Thoracic aorta (tissue), 2 donors: ENCODE measurements at regions not wholly inside any gene's neighbourhood (a gene's known extent, or its start where the extent isn't known, plus 50 kb on each side); places are given as distances from the start of the nearest gene placed in this dataset.
"Not testable (repeated sequence)": the region's sequence is repeated elsewhere in the genome, so short reads cannot be mapped to it uniquely, and the experiment has no call there.

ENCODE experiments used
- ATAC-seq: fragments of 150-250 bp; one replicate; pipeline ENCODE4 v1.8.0; 2017; ENCODE audit warnings: low read depth; ENCODE audit not compliant: insufficient number of reproducible peaks, low FRiP score
- DNase-seq: peaks from one replicate; pipeline ENCODE4 v3.0.0-alpha.2; 2020; ENCODE audit warnings: low spot score
- H3K27ac ChIP-seq, 2 donors: fragments of 200-600 bp; sonication (generic); 1 replicate in 1 of 2; 2 replicates in 1 of 2; pipeline ENCODE4 v1.5.1; 2016; ENCODE audit warnings: mild to moderate bottlenecking in 2 of 2, moderate library complexity in 2 of 2
- H3K27me3 ChIP-seq: fragments of 200-600 bp; sonication (generic); replicated peaks from 2 replicates; pipeline ENCODE4 v1.6.0; 2016; ENCODE audit warnings: mild to moderate bottlenecking; ENCODE audit not compliant: insufficient read depth
- H3K36me3 ChIP-seq: fragments of 200-600 bp; sonication (generic); one replicate; pipeline ENCODE4 v1.5.1; 2016
- H3K4me1 ChIP-seq, 2 donors: fragments of 200-600 bp; sonication (generic); 1 replicate in 1 of 2; 2 replicates in 1 of 2; pipeline versions ENCODE4 v1.5.1 to v1.6.0; 2016; ENCODE audit warnings: low read depth in 2 of 2, mild to moderate bottlenecking in 1 of 2; ENCODE audit not compliant: control insufficient read depth in 1 of 2
- H3K4me3 ChIP-seq: fragments of 200-600 bp; sonication (generic); 2 replicates; pipeline ENCODE4 v1.5.1; 2016; ENCODE audit warnings: mild to moderate bottlenecking
- H3K9me3 ChIP-seq: fragments of 200-600 bp; sonication (generic); 2 replicates; pipeline ENCODE4 v1.5.1; 2016
- TF ChIP-seq, protein P1 (sequence below): fragments of 200-600 bp; sonication (generic); IDR thresholded peaks from one replicate; pipeline ENCODE4 v1.5.1; 2019; ENCODE audit warnings: antibody characterized with exemption

DNA sequence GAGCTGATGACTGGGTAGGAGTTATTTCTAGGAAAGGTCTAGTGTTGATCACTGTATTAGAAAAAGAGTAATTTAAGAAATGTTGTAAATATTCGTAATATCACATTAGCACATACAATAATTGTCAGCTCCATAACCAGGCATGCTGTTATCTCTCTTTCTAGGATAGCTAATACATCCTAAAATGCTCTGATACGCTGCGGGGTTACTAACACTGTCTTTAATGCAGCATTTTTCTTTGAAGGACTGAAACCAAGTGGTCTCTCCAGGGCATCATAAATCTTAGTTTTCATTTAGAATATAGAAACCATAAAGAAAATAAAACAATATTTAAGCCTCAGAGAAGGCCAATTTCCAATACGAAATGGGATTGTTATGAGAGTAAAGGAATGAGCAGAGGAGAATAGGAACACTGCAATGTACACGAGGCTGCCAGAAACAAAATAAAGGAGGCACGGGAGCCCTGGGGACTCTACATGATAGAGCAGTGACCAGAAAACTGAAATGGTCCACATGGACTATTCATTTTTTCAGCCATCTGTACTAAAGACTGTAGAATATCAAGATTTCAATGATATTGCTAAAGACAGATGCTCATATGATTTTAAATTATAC is 1606.7 kb upstream of the AGA start:
- no peak overlapping the region for H3K4me3 ChIP-seq
- DNase-seq: no peak

DNA sequence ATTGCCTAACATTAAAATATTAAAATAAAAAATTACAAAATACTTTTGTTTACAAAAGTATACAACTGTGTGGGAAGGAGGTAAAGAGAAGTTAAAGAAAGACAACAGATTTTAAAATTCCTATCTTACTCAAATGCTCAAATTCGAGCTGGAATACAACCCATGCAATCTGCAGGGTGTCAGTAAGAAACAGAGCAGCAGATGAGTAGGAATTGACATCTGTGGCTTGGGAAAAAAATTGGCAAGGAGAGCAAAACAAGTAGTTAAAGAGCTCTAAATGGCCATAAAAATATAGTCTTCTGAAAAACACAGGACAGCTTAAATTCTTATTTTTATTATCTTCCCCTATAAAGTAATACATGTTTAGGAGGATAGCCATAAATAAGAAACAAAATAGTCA is 1609.0 kb upstream of the AGA start:
- H3K27me3 ChIP-seq: no peaks in the 10 kb centered on the region
- no peak overlapping the region for H3K27ac ChIP-seq
- H3K4me3 ChIP-seq: no peak overlapping the region
- no peaks in the 10 kb centered on the region for H3K36me3 ChIP-seq
- DNase-seq: no peak
- TF ChIP-seq, protein P1, sequence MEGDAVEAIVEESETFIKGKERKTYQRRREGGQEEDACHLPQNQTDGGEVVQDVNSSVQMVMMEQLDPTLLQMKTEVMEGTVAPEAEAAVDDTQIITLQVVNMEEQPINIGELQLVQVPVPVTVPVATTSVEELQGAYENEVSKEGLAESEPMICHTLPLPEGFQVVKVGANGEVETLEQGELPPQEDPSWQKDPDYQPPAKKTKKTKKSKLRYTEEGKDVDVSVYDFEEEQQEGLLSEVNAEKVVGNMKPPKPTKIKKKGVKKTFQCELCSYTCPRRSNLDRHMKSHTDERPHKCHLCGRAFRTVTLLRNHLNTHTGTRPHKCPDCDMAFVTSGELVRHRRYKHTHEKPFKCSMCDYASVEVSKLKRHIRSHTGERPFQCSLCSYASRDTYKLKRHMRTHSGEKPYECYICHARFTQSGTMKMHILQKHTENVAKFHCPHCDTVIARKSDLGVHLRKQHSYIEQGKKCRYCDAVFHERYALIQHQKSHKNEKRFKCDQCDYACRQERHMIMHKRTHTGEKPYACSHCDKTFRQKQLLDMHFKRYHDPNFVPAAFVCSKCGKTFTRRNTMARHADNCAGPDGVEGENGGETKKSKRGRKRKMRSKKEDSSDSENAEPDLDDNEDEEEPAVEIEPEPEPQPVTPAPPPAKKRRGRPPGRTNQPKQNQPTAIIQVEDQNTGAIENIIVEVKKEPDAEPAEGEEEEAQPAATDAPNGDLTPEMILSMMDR: no peak
- no peak for ATAC-seq
- no peaks in the 10 kb centered on the region for H3K4me1 ChIP-seq
- H3K9me3 ChIP-seq: no peaks in the 10 kb centered on the region

More for the DNA sequence above, 1606.7 kb upstream of the AGA start:
- Histone ChIP-seq H3K27me3 (no peaks in the 10 kb centered on the region), H3K36me3 (no peaks in the 10 kb centered on the region), H3K4me1 (no peaks in the 10 kb centered on the region), H3K27ac (no peak overlapping the region), H3K9me3 (no peaks in the 10 kb centered on the region)
- TF ChIP-seq, protein P1: no peak
- ATAC-seq: no peak

DNA sequence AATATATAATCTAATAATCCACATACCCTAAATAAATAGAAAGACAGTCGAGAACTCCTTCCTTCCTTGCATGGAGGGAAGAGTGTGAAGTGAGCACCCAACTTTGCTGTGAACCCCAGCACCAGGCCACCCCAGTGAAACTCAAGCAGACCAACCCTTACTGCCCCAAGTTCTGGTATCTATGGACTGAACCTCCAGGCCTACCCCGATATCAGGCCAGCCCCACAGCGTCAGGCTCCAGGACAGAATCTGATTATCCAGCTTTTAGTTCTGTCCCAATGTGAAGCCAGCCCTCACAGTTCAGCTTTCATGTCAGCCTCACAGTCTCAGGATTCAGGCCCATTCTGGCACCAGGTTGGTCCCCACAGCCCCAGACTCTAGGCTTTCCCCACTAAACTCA is 1617.2 kb upstream of the AGA start:
- DNase-seq (no peak), ATAC-seq (no peak)
- Histone ChIP-seq H3K27ac (no peak overlapping the region), H3K4me3 (no peak overlapping the region), H3K4me1 (no peaks in the 10 kb centered on the region), H3K36me3 (no peaks in the 10 kb centered on the region), H3K9me3 (no peaks in the 10 kb centered on the region), H3K27me3 (no peaks in the 10 kb centered on the region)
- TF ChIP-seq, protein P1: no peak

DNA sequence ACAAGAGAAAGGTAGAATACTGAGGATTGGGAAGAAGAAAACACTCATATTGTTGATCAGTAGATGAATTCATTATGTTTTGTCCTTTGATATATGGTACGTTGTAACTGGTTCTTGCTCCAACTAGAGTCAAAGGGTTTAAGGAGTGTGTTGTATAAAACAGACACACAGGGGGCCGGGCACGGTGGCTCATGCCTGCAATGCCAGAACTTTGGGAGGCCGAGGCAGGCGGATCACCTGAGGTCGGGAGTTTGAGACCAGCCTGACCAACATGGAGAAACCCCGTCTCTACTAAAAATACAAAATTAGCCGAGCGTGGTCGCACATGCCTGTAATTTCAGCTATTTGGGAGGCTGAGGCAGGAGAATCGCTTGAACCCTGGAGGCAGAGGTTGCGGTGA is 1624.0 kb upstream of the AGA start:
- not testable (repeated sequence) for H3K27me3 ChIP-seq, H3K27ac ChIP-seq, H3K4me3 ChIP-seq, H3K9me3 ChIP-seq, ATAC-seq, H3K36me3 ChIP-seq, DNase-seq, H3K4me1 ChIP-seq

DNA sequence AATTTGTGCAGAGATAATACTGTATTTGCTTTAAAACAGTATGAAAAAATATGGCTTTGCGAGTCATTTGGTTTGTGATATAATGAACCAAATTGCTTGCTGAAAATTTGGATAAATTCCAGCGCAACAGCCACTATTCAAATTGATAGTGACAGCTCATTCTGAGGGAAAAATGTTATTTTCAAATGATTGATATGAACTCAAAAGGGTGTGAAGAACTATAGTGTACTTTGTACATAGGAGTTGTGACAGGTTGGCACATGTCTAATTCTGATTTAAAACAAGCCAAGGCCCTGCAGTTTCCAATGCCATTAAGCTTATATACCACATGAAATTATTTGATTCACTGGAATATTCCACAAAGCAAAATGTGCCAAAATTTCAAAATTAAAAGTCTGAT is 1628.9 kb upstream of the AGA start:
- ATAC-seq (no peak), DNase-seq (no peak)
- no peaks in the 10 kb centered on the region for H3K27me3 ChIP-seq
- TF ChIP-seq, protein P1: no peak
- no peak overlapping the region for H3K27ac ChIP-seq
- H3K4me1 ChIP-seq: no peaks in the 10 kb centered on the region
- H3K4me3 ChIP-seq: no peak overlapping the region
- no peaks in the 10 kb centered on the region for H3K36me3 ChIP-seq
- no peaks in the 10 kb centered on the region for H3K9me3 ChIP-seq

DNA sequence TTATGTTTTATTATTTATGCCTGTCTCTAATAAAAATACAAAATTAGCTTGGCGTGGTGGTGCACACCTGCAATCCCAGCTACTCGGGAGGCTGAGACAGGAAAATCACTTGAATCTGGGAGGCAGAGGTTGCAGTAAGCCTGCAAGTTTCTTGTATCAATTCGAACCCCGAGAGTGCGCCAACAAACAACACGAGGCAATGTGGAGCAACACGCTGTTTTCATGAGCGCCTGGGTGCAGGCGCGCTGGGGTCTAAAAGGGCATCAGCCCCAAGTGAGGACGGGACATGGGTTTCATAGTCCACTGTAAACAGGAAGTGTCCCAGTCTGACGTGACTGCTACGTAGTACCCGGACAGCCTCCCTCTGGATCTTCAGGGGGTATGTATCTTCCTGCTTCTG is 1634.6 kb upstream of the AGA start:
- TF ChIP-seq, protein P1: no peak
- no peak overlapping the region for H3K27ac ChIP-seq
- H3K36me3 ChIP-seq: no peaks in the 10 kb centered on the region
- no peak for ATAC-seq
- no peaks in the 10 kb centered on the region for H3K4me1 ChIP-seq
- no peak overlapping the region for H3K4me3 ChIP-seq
- H3K9me3 ChIP-seq: no peaks in the 10 kb centered on the region
- DNase-seq: no peak
- H3K27me3 ChIP-seq: no peaks in the 10 kb centered on the region
